Mesenchymal stem cell (in vitro differentiated cells and primary cell): ENCODE measurements at regions not wholly inside any gene's neighbourhood (a gene's known extent, or its start where the extent isn't known, plus 50 kb on each side); places are given as distances from the start of the nearest gene placed in this dataset.

Experiments used
- DNase-seq: peaks from one replicate; pipeline ENCODE4 v3.0.0-alpha.2; 2013
- H2AFZ ChIP-seq: one replicate; pipeline ENCODE4 v1.6.1; 2013; ENCODE audit warnings: low read depth, mild to moderate bottlenecking, control low read depth, inconsistent platforms, low read length, moderate library complexity
- H2AK5ac ChIP-seq: 2 replicates; pipeline ENCODE4 v1.6.1; 2013; ENCODE audit warnings: low read length, moderate library complexity, mild to moderate bottlenecking, inconsistent platforms; ENCODE audit not compliant: severe bottlenecking
- H2BK120ac ChIP-seq: one replicate; pipeline ENCODE4 v1.6.1; 2013; ENCODE audit warnings: low read depth, mild to moderate bottlenecking, inconsistent platforms, low read length, moderate library complexity
- H2BK12ac ChIP-seq, 2 experiments: one replicate each; pipeline ENCODE4 v1.6.1; 2013; ENCODE audit warnings: inconsistent platforms in 2 of 2, low read length in 2 of 2, mild to moderate bottlenecking in 2 of 2, moderate library complexity in 2 of 2, control low read depth in 1 of 2
- H2BK15ac ChIP-seq: one replicate; pipeline ENCODE4 v1.6.1; 2013; ENCODE audit warnings: mild to moderate bottlenecking, low read depth, inconsistent platforms; ENCODE audit not compliant: poor library complexity, severe bottlenecking
- H2BK5ac ChIP-seq: 2 replicates; pipeline ENCODE4 v1.6.1; 2013; ENCODE audit warnings: low read depth, mild to moderate bottlenecking, low read length, control low read depth, inconsistent platforms; ENCODE audit not compliant: poor library complexity, severe bottlenecking
- H3K14ac ChIP-seq, 2 experiments: one replicate each; pipeline ENCODE4 v1.6.1; 2013; ENCODE audit warnings: inconsistent platforms in 2 of 2, low read length in 2 of 2, control low read depth in 1 of 2, mild to moderate bottlenecking in 1 of 2, moderate library complexity in 1 of 2
- H3K18ac ChIP-seq, 2 experiments: one replicate each; pipeline ENCODE4 v1.6.1; 2013; ENCODE audit warnings: inconsistent platforms in 2 of 2, low read length in 2 of 2, control low read depth in 1 of 2, low read depth in 1 of 2, mild to moderate bottlenecking in 1 of 2
- H3K23ac ChIP-seq, 2 experiments: one replicate each; pipeline ENCODE4 v1.6.1; 2013; ENCODE audit warnings: inconsistent platforms in 2 of 2, low read length in 2 of 2, mild to moderate bottlenecking in 2 of 2, moderate library complexity in 2 of 2, control low read depth in 1 of 2
- H3K27ac ChIP-seq: 2 replicates; pipeline ENCODE4 v1.5.1; 2013; ENCODE audit warnings: mild to moderate bottlenecking, moderate library complexity, low read length, control low read depth, inconsistent platforms; ENCODE audit not compliant: poor library complexity, severe bottlenecking
- H3K27me3 ChIP-seq, 2 experiments: 2 replicates each; pipeline versions ENCODE4 v1.6.1 to v1.7.0; 2013; ENCODE audit warnings: low read length in 2 of 2, mild to moderate bottlenecking in 2 of 2, moderate library complexity in 2 of 2, control low read depth in 1 of 2, inconsistent platforms in 1 of 2; ENCODE audit not compliant: control insufficient read depth in 1 of 2, insufficient read depth in 1 of 2
- H3K36me3 ChIP-seq, 2 experiments: 2 replicates each; pipeline versions ENCODE4 v1.6.1 to v1.7.0; 2013; ENCODE audit warnings: low read length in 2 of 2, control low read depth in 1 of 2, inconsistent platforms in 1 of 2, low read depth in 1 of 2, mild to moderate bottlenecking in 1 of 2; ENCODE audit not compliant: insufficient read depth in 2 of 2, control insufficient read depth in 1 of 2
- H3K4ac ChIP-seq, 2 experiments: one replicate each; pipeline ENCODE4 v1.6.1; 2013; ENCODE audit warnings: inconsistent platforms in 2 of 2, low read length in 2 of 2, mild to moderate bottlenecking in 2 of 2, moderate library complexity in 2 of 2, control low read depth in 1 of 2, low read depth in 1 of 2
- H3K4me1 ChIP-seq: 2 replicates; pipeline ENCODE4 v1.6.1; 2013; ENCODE audit warnings: low read depth, low read length, control low read depth; ENCODE audit not compliant: control insufficient read depth, insufficient read depth
- H3K4me2 ChIP-seq: 2 replicates; pipeline ENCODE4 v1.6.1; 2013; ENCODE audit warnings: low read length, mild to moderate bottlenecking, inconsistent platforms; ENCODE audit not compliant: poor library complexity, severe bottlenecking
- H3K4me3 ChIP-seq, 2 experiments: 2 replicates each; pipeline versions ENCODE4 v1.5.1 to v1.7.0; 2013; ENCODE audit warnings: low read length in 2 of 2, mild to moderate bottlenecking in 2 of 2, control low read depth in 1 of 2, low read depth in 1 of 2; ENCODE audit not compliant: insufficient read depth in 1 of 2
- H3K79me1 ChIP-seq: replicated peaks from 2 replicates; pipeline ENCODE4 v1.6.1; 2013; ENCODE audit warnings: mild to moderate bottlenecking, control low read depth, low read length, inconsistent platforms; ENCODE audit not compliant: poor library complexity, severe bottlenecking
- H3K9ac ChIP-seq: 2 replicates; pipeline ENCODE4 v1.7.0; 2013; ENCODE audit warnings: mild to moderate bottlenecking, low read length, moderate library complexity
- H3K9me3 ChIP-seq: 2 replicates; pipeline ENCODE4 v1.7.0; 2013; ENCODE audit warnings: mild to moderate bottlenecking, low read length; ENCODE audit not compliant: control insufficient read depth
- H4K8ac ChIP-seq: one replicate; pipeline ENCODE4 v1.6.1; 2013; ENCODE audit warnings: inconsistent platforms, mild to moderate bottlenecking, low read length, moderate library complexity
- H4K91ac ChIP-seq: one replicate; pipeline ENCODE4 v1.6.1; 2013; ENCODE audit warnings: mild to moderate bottlenecking, low read length, inconsistent platforms
- WGBS: methylation state at CpG from one replicate; pipeline ENCODE4 v1.1.7; 2013; ENCODE audit warnings: mixed read lengths; 5-methylcytosine and 5-hydroxymethylcytosine counted together

DNA sequence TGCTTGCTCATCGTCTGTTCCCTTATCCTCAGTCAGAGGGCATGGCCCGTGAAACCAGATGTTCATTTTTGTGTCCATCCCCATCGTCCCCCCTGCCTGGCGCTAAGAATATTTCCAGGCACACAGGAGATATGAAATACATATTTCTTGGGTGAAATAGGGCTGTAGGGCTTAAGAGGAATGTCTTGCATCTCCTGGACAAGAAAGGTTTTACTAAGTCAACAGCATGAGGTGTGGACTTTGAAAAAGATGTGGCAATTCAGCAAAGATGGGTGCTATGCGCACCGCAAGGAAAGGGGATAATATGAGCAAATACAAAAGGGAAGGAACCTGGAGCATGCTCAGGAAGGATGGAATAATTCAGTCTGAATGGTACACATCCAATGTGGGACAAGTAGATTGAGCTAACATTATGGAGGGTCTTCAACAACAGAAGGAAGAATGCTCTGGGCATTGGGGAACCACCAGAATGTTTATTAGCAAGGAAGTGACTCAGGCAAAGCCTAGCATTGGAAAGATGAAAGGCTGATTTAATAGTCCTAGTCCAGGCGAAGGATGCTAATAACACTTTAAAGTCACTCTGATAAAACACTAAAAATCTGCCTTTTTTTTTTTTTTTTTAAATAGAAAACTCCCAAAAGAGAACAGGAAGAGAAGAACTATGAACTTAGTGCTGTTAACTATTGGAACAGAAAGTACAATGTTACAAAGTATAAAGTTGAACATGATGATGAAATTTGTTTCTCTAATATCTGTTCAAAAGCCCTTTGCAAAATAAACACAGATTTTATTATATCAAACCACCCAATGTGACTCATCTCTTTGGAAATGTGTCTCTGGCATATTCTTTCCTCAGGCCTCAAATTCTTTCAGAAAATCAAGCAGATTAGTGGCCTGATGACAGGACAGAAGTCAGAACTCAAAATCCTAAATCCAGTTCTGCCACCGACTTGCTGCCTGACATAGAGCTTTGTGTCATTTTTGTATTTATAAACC lies 449.5 kb downstream of the BCAT1 start:
- Histone ChIP-seq H3K23ac (no peak overlapping the region), H3K79me1 (peaks cover 1% of the 10 kb centered on the region), H3K36me3 (no peaks in the 10 kb centered on the region), H2AFZ (no peak overlapping the region), H2BK12ac (no peak overlapping the region), H2AK5ac (peak overlapping the region; percentile 8), H3K27ac (peak overlapping the region; percentile 43), H4K91ac (peak overlapping the region; percentile 25), H3K4me2 (no peak overlapping the region), H2BK5ac (no peak overlapping the region), H3K27me3 (no peaks in the 10 kb centered on the region), H2BK120ac (peak overlapping the region; percentile 50), H4K8ac (peak overlapping the region; percentile 19), H3K9me3 (no peaks in the 10 kb centered on the region), H3K4me1 (no peaks in the 10 kb centered on the region), H3K4me3 (no peak overlapping the region), H3K18ac (peak overlapping the region in 1 of 2 experiments; percentile 49), H3K4ac (peak overlapping the region in 1 of 2 experiments; percentile 39), H2BK15ac (no peak overlapping the region), H3K9ac (peak overlapping the region; percentile 63), H3K14ac (no peak overlapping the region)
- DNase-seq = peak; percentile 75
- 96% methylated on average over 6 of the region's 8 CpGs for WGBS

DNA sequence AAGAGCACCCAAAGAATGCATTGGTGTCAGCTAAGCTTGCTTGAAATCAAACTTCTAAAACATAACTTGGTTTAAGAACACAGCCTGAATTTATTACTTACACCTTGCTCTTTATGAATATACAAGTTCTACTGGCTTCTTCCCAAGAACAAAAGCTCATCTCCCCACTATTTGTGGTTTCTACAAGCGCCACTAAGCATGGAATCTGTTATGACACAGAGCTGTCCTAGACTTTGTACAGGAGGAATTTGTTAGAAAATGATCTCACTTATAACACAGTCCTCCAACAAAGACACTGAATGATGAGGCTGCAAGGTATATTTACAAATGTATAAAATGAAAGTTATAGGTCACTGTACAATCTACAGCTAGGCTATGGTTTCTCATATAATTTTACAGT lies 452.1 kb downstream of the BCAT1 start:
- H3K4ac ChIP-seq = no peak overlapping the region

DNA sequence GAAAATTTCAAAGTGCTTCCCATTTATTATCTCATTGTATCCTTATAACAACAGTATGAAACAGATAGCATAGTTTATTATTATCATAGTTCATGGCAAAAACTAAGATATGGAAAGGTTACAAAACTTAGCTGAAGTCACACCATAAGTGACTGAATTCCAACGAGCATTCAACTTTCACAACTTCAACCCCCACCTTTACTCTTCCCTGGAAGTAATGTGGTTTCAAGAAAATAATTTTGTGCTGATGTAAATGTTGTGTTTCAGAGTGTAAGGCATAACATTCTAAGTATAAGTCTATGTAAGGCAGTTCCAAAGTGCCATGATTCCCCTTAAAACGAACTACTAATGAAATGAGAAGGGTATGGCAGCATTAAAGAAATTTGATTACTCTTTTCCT lies 454.5 kb downstream of the BCAT1 start:
- Histone ChIP-seq H3K79me1 (no peaks in the 10 kb centered on the region), H4K91ac (no peak overlapping the region), H3K4me1 (no peaks in the 10 kb centered on the region), H3K18ac (no peak overlapping the region), H3K36me3 (no peaks in the 10 kb centered on the region), H3K27me3 (no peaks in the 10 kb centered on the region), H3K4ac (no peak overlapping the region), H4K8ac (no peak overlapping the region), H2AFZ (no peak overlapping the region), H3K9me3 (no peaks in the 10 kb centered on the region), H2BK15ac (no peak overlapping the region), H3K9ac (no peak overlapping the region), H2BK12ac (no peak overlapping the region), H3K4me2 (no peak overlapping the region), H3K4me3 (no peak overlapping the region), H3K27ac (no peak overlapping the region), H2BK120ac (no peak overlapping the region), H2AK5ac (no peak overlapping the region), H2BK5ac (no peak overlapping the region), H3K23ac (no peak overlapping the region), H3K14ac (no peak overlapping the region)
- peak; percentile 55 for DNase-seq
- no CpG with 5 or more reads among the region's 2 CpGs for WGBS

More for the DNA sequence above, 452.1 kb downstream of the BCAT1 start:
- no peak overlapping the region for H2BK12ac ChIP-seq
- H2AK5ac ChIP-seq = no peak overlapping the region
- no peaks in the 10 kb centered on the region for H3K4me1 ChIP-seq
- no CpG with 5 or more reads among the region's 1 CpG for WGBS
- H3K14ac ChIP-seq = no peak overlapping the region
- H3K4me3 ChIP-seq = no peak overlapping the region
- H3K9me3 ChIP-seq = no peaks in the 10 kb centered on the region
- peak; percentile 71 for DNase-seq
- H3K27me3 ChIP-seq = no peaks in the 10 kb centered on the region
- H4K91ac ChIP-seq = no peak overlapping the region
- H2BK15ac ChIP-seq = no peak overlapping the region
- H3K23ac ChIP-seq = no peak overlapping the region
- peak overlapping the region; percentile 61 for H3K27ac ChIP-seq
- H3K9ac ChIP-seq = no peak overlapping the region
- no peaks in the 10 kb centered on the region for H3K36me3 ChIP-seq
- H3K79me1 ChIP-seq = no peaks in the 10 kb centered on the region
- no peak overlapping the region for H3K18ac ChIP-seq
- no peak overlapping the region for H4K8ac ChIP-seq
- H3K4me2 ChIP-seq = no peak overlapping the region
- H2BK120ac ChIP-seq = no peak overlapping the region
- H2AFZ ChIP-seq = no peak overlapping the region
- no peak overlapping the region for H2BK5ac ChIP-seq

DNA sequence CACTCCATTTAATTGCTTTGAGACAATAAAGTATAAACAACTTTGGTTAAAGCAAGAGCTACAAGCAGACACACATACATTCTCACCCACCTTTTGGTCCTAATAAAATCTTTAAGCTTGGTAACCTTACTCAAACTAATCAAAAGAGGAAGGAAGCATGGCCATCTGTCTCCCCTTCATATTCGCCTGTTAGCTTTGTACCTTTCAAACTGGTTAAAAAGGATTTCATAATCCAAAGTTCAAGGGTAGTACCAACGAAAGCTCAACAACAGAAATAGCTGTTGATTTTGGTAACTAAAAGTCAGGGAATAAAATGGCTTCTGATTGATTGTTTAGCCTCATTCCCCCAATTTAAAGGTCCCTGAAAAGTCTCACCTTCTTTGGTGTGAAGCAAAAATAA lies 456.9 kb downstream of the BCAT1 start:
- Histone ChIP-seq H3K4me2 (no peak overlapping the region), H2BK15ac (no peak overlapping the region), H2BK12ac (no peak overlapping the region), H3K4ac (no peak overlapping the region), H3K36me3 (no peaks in the 10 kb centered on the region), H3K23ac (no peak overlapping the region), H2AK5ac (no peak overlapping the region), H3K79me1 (no peaks in the 10 kb centered on the region), H4K91ac (no peak overlapping the region), H3K4me1 (peaks cover 2% of the 10 kb centered on the region), H2BK120ac (no peak overlapping the region), H4K8ac (no peak overlapping the region), H3K9me3 (no peaks in the 10 kb centered on the region), H3K14ac (no peak overlapping the region), H3K18ac (no peak overlapping the region), H3K27me3 (no peaks in the 10 kb centered on the region), H3K4me3 (no peak overlapping the region), H3K27ac (no peak overlapping the region), H2BK5ac (no peak overlapping the region), H3K9ac (no peak overlapping the region), H2AFZ (no peak overlapping the region)
- WGBS = no CpG with 5 or more reads among the region's 2 CpGs
- DNase-seq = no peak
